C4-2B (cell line): ENCODE measurements at regions not wholly inside any gene's neighbourhood (a gene's known extent, or its start where the extent isn't known, plus 50 kb on each side); places are given as distances from the start of the nearest gene placed in this dataset.

Experiments
- ZFX ChIP-seq: fragments of 450-650 bp; IDR thresholded peaks from 2 replicates; pipeline ENCODE4 v1.6.1; 2017
- TF ChIP-seq, protein P1 (sequence below): fragments of 450-650 bp; conservative IDR thresholded peaks from 2 replicates; pipeline ENCODE4 v1.5.1; 2017; ENCODE audit warnings: mild to moderate bottlenecking

DNA sequence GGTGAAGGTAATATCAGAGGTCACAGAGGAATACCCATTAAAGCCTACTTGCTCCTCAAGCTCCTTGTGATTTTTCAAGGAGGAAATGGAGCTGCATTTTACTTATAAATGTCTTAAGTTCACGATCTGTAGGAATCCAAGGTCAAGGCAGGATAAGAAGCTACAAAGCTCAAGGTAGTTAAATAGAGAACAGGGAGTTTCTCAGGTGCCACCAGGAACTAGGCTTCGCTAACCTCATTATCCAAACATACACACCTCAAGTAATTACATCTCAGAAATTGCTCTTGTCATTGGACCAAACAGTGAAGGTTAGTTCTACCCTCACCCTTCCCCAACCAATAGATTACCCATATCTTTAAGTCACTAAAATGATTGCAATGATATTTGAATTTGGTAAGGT is 317.4 kb upstream of the HNRNPA3 start:
- TF ChIP-seq, protein P1, sequence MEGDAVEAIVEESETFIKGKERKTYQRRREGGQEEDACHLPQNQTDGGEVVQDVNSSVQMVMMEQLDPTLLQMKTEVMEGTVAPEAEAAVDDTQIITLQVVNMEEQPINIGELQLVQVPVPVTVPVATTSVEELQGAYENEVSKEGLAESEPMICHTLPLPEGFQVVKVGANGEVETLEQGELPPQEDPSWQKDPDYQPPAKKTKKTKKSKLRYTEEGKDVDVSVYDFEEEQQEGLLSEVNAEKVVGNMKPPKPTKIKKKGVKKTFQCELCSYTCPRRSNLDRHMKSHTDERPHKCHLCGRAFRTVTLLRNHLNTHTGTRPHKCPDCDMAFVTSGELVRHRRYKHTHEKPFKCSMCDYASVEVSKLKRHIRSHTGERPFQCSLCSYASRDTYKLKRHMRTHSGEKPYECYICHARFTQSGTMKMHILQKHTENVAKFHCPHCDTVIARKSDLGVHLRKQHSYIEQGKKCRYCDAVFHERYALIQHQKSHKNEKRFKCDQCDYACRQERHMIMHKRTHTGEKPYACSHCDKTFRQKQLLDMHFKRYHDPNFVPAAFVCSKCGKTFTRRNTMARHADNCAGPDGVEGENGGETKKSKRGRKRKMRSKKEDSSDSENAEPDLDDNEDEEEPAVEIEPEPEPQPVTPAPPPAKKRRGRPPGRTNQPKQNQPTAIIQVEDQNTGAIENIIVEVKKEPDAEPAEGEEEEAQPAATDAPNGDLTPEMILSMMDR: no peak
- no peak for TF ChIP-seq ZFX
